ENCODE measurements at regions not wholly inside any gene's neighbourhood (a gene's known extent, or its start where the extent isn't known, plus 50 kb on each side); places are given as distances from the start of the nearest gene placed in this dataset.

DNA sequence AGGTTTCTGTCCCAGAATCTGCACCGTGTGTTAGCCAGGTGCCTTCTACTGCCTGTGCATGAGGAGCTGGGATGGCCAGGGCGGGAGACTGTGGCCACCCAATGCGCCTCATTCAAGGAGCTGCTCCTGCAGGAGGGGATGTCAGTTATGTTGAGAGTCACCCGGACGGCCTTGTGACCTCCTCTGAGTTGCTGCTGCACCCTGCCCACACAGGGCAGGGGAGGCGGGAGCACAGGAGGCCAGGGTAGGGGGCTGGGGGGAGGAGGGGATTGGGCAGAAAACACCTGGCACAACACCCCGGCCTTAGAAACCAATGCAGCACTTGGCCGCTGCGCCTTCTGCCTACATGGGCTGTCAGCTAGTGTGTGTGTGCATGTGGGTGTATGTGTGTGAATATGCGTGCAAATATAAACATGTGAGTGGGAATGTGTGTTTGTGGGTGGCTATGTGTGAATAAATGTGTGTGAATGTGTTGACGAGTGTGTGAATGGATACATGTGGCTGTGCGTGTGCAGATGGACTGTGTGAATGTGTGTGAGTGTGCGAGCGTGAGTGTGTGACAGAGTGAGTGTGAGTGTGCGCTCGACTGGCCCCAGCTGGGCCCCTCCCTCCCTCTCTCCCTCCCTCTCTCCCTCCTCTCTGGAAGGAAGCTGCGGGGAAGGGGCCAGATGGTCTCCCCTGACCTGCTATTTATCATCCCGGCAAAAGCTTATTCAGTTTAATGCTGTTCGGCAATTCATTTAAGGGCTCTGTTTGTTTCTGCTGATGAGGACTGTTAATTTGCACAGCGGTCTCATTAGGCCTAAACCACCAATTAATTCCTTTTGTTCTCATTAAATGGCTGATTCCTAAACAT, 106.9 kb downstream of the TLE3 start:
- Histone ChIP-seq H3K36me3 (ENCODE audit: insufficient read depth, low read length) (no peaks in the 10 kb centered on the region), H3K27me3 (ENCODE audit: insufficient read depth, low read length, poor library complexity) (no peaks in the 10 kb centered on the region), H4K20me1 (ENCODE audit: insufficient read depth, low read length) (no peaks in the 10 kb centered on the region), H3K4me1 (ENCODE audit: insufficient read depth, low read length) (no peaks in the 10 kb centered on the region), H3K4me3 (ENCODE audit: low read depth in 1 of 2, low read length in 2 of 2) (no peak overlapping the region), H3K27ac (ENCODE audit: low read length) (no peak overlapping the region), H3K9ac (ENCODE audit: low read depth, low read length) (no peak overlapping the region), H2AFZ (ENCODE audit: low read depth, low read length) (no peak overlapping the region), H3K79me2 (ENCODE audit: insufficient read depth, low read length) (no peaks in the 10 kb centered on the region), H3K4me2 (ENCODE audit: insufficient read depth, low read length) (no peak overlapping the region), H3K9me3 (ENCODE audit: insufficient read depth, low read length, severe bottlenecking) (no peaks in the 10 kb centered on the region)
- TF ChIP-seq, protein P1, sequence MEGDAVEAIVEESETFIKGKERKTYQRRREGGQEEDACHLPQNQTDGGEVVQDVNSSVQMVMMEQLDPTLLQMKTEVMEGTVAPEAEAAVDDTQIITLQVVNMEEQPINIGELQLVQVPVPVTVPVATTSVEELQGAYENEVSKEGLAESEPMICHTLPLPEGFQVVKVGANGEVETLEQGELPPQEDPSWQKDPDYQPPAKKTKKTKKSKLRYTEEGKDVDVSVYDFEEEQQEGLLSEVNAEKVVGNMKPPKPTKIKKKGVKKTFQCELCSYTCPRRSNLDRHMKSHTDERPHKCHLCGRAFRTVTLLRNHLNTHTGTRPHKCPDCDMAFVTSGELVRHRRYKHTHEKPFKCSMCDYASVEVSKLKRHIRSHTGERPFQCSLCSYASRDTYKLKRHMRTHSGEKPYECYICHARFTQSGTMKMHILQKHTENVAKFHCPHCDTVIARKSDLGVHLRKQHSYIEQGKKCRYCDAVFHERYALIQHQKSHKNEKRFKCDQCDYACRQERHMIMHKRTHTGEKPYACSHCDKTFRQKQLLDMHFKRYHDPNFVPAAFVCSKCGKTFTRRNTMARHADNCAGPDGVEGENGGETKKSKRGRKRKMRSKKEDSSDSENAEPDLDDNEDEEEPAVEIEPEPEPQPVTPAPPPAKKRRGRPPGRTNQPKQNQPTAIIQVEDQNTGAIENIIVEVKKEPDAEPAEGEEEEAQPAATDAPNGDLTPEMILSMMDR (IDR thresholded peaks at IDR 0.05; ENCODE audit: borderline replicate concordance, extremely low read depth, low read length, poor library complexity, severe bottlenecking), result no peak
- no peak for TF ChIP-seq EZH2 (IDR thresholded peaks at IDR 0.05; ENCODE audit: borderline replicate concordance, low read depth, low read length, severe bottlenecking)
- DNase-seq (no peak), ATAC-seq (ENCODE audit: insufficient read depth, low read depth) (no peak)

DNA sequence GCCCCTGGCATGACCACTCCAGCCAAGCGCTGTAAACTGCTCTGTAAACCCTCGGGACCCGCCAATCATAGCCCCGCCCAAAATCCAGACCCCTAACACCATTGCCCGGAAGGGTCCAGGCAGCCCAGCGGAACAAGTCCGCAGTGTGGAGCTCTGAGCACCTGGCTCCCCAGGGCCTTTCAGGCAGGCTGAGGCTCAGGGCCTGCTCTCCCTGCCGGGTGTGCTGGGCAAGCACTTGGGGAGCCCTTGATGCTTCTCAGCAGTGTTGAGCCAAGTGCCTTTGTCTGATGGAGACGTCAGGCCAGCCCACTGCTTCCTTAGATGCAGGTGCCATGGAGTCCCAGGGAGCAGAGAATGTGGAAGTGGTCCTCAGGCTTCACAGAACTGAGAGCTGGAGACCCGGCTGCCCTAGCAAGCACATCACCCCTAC, 106.2 kb downstream of the TLE3 start:
- H3K27ac ChIP-seq (ENCODE audit: low read length), result no peak overlapping the region
- ATAC-seq (ENCODE audit: insufficient read depth, low read depth), result no peak
- H3K27me3 ChIP-seq (ENCODE audit: insufficient read depth, low read length, poor library complexity), result no peaks in the 10 kb centered on the region
- H3K9ac ChIP-seq (ENCODE audit: low read depth, low read length), result no peak overlapping the region
- H4K20me1 ChIP-seq (ENCODE audit: insufficient read depth, low read length), result no peaks in the 10 kb centered on the region
- H3K4me3 ChIP-seq (ENCODE audit: low read depth in 1 of 2, low read length in 2 of 2), result no peak overlapping the region
- no peaks in the 10 kb centered on the region for H3K9me3 ChIP-seq (ENCODE audit: insufficient read depth, low read length, severe bottlenecking)
- TF ChIP-seq, protein P1 (IDR thresholded peaks at IDR 0.05; ENCODE audit: borderline replicate concordance, extremely low read depth, low read length, poor library complexity, severe bottlenecking), result no peak
- TF ChIP-seq EZH2 (IDR thresholded peaks at IDR 0.05; ENCODE audit: borderline replicate concordance, low read depth, low read length, severe bottlenecking), result no peak
- no peaks in the 10 kb centered on the region for H3K79me2 ChIP-seq (ENCODE audit: insufficient read depth, low read length)
- no peaks in the 10 kb centered on the region for H3K36me3 ChIP-seq (ENCODE audit: insufficient read depth, low read length)
- H2AFZ ChIP-seq (ENCODE audit: low read depth, low read length), result no peak overlapping the region
- H3K4me2 ChIP-seq (ENCODE audit: insufficient read depth, low read length), result no peak overlapping the region
- H3K4me1 ChIP-seq (ENCODE audit: insufficient read depth, low read length), result no peaks in the 10 kb centered on the region
- DNase-seq, result no peak

DNA sequence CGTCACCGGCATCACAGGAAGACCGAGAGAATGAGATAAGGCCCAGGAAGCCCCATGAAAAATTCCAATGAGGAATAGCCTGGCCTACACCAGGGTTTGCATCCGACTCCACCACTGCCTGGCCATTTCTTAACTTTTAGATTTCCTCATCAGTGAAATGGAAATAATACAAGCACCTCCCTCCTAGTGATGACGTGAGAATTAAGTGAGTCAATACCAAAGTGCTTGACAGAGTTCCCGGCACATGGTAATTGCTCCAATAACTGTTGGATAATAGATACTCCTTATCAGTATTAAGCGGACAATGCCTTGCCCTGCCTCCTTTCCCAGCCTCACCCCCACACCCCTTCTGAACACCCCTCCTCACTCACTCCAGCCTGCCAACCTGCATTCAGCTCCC, 105.4 kb downstream of the TLE3 start:
- no peak overlapping the region for H2AFZ ChIP-seq (ENCODE audit: low read depth, low read length)
- no peaks in the 10 kb centered on the region for H3K79me2 ChIP-seq (ENCODE audit: insufficient read depth, low read length)
- no peaks in the 10 kb centered on the region for H3K27me3 ChIP-seq (ENCODE audit: insufficient read depth, low read length, poor library complexity)
- no peak overlapping the region for H3K9ac ChIP-seq (ENCODE audit: low read depth, low read length)
- TF ChIP-seq, protein P1 (IDR thresholded peaks at IDR 0.05; ENCODE audit: borderline replicate concordance, extremely low read depth, low read length, poor library complexity, severe bottlenecking), result no peak
- H4K20me1 ChIP-seq (ENCODE audit: insufficient read depth, low read length), result no peaks in the 10 kb centered on the region
- H3K36me3 ChIP-seq (ENCODE audit: insufficient read depth, low read length), result no peaks in the 10 kb centered on the region
- H3K9me3 ChIP-seq (ENCODE audit: insufficient read depth, low read length, severe bottlenecking), result no peaks in the 10 kb centered on the region
- no peak for DNase-seq
- no peak for ATAC-seq (ENCODE audit: insufficient read depth, low read depth)
- H3K4me3 ChIP-seq (ENCODE audit: low read depth in 1 of 2, low read length in 2 of 2), result no peak overlapping the region
- H3K27ac ChIP-seq (ENCODE audit: low read length), result no peak overlapping the region
- no peaks in the 10 kb centered on the region for H3K4me1 ChIP-seq (ENCODE audit: insufficient read depth, low read length)
- H3K4me2 ChIP-seq (ENCODE audit: insufficient read depth, low read length), result no peak overlapping the region
